NK-92 treated with Interleukin-12 subunit alpha and Interleukin-12 subunit beta, amount 100 ng/mL, for 24 hours (cell line): ENCODE measurements at regions not wholly inside any gene's neighbourhood (a gene's known extent, or its start where the extent isn't known, plus 50 kb on each side); places are given as distances from the start of the nearest gene placed in this dataset.

ENCODE experiments used
- DNase-seq: peaks from one replicate; lab custom pipeline; 2025; lab: John Stamatoyannopoulos, UW

GRCh38 chr5:38719403-38719802 lies 126.4 kb upstream of the OSMR start:
- no peak for DNase-seq

- no peak for DNase-seq
These were observed 125.9 kb upstream of the OSMR start for GRCh38 chr5:38719916-38720315.

- no peak for DNase-seq
These were observed 125.1 kb upstream of the OSMR start for GRCh38 chr5:38720554-38721361.

GRCh38 chr5:38722918-38723317 lies 122.9 kb upstream of the OSMR start:
- DNase-seq: peak; percentile 8

GRCh38 chr5:38723426-38723825 lies 122.4 kb upstream of the OSMR start:
- DNase-seq: no peak

GRCh38 chr5:38724301-38725030 lies 121.3 kb upstream of the OSMR start:
- no peak for DNase-seq

- DNase-seq: no peak
These were observed 120.4 kb upstream of the OSMR start for GRCh38 chr5:38725371-38725865.

- no peak for DNase-seq
These were observed 119.5 kb upstream of the OSMR start for GRCh38 chr5:38726279-38726678.

- no peak for DNase-seq
These were observed 117.8 kb upstream of the OSMR start for GRCh38 chr5:38728029-38728428.

GRCh38 chr5:38731461-38731860 lies 114.4 kb upstream of the OSMR start:
- DNase-seq: no peak

- DNase-seq: no peak
These were observed 111.5 kb upstream of the OSMR start for GRCh38 chr5:38734353-38734752.

- DNase-seq: no peak
These were observed 109.7 kb upstream of the OSMR start for GRCh38 chr5:38736089-38736488.

- DNase-seq: no peak
These were observed 107.8 kb upstream of the OSMR start for GRCh38 chr5:38737976-38738375.

GRCh38 chr5:38739011-38739704 lies 106.7 kb upstream of the OSMR start:
- no peak for DNase-seq

- DNase-seq: no peak
These were observed 106.1 kb upstream of the OSMR start for GRCh38 chr5:38739705-38740045.

- no peak for DNase-seq
These were observed 103.0 kb upstream of the OSMR start for GRCh38 chr5:38742821-38743220.

GRCh38 chr5:38743562-38743961 lies 102.2 kb upstream of the OSMR start:
- DNase-seq: no peak

- DNase-seq: no peak
These were observed 99.7 kb upstream of the OSMR start for GRCh38 chr5:38745836-38746732.

- no peak for DNase-seq
These were observed 96.0 kb upstream of the OSMR start for GRCh38 chr5:38749861-38750260.

GRCh38 chr5:38751103-38751502 lies 94.7 kb upstream of the OSMR start:
- DNase-seq: no peak

GRCh38 chr5:38752012-38752536 lies 93.7 kb upstream of the OSMR start:
- DNase-seq: no peak

GRCh38 chr5:38752622-38753021 lies 93.2 kb upstream of the OSMR start:
- no peak for DNase-seq
